Astrocyte of the cerebellum (primary cell): ENCODE measurements at regions not wholly inside any gene's neighbourhood (a gene's known extent, or its start where the extent isn't known, plus 50 kb on each side); places are given as distances from the start of the nearest gene placed in this dataset.

Source experiments
- DNase-seq: peaks from one replicate; pipeline ENCODE4 v3.0.0-alpha.2; 2011; ENCODE audit warnings: low read depth
- H3K4me3 ChIP-seq: 2 replicates; pipeline ENCODE4 v1.5.1; 2011; ENCODE audit warnings: mild to moderate bottlenecking, low read depth, low read length, moderate library complexity
- CTCF ChIP-seq: IDR thresholded peaks from 2 replicates; pipeline ENCODE4 v1.5.1; 2012; ENCODE audit warnings: low read length, low read depth, moderate library complexity, mild to moderate bottlenecking; ENCODE audit errors: missing control alignments
- in situ Hi-C: cut with HindIII; loops from 2 replicates; pipeline ENCODE4 v1.10.0; 2017; ENCODE audit warnings: low sequenced_read_pairs

- no peak for TF ChIP-seq CTCF
- DNase-seq = no peak
- H3K4me3 ChIP-seq = no peak overlapping the region
- in situ Hi-C loops = no loop called here
Measured at GRCh38 chr21:15494481-15494880, 235.3 kb upstream of the USP25 start.

- TF ChIP-seq CTCF = no peak
- H3K4me3 ChIP-seq = no peak overlapping the region
- DNase-seq = no peak
- in situ Hi-C loops = no loop called here
Measured at GRCh38 chr21:15495965-15496364, 233.8 kb upstream of the USP25 start.

DNA sequence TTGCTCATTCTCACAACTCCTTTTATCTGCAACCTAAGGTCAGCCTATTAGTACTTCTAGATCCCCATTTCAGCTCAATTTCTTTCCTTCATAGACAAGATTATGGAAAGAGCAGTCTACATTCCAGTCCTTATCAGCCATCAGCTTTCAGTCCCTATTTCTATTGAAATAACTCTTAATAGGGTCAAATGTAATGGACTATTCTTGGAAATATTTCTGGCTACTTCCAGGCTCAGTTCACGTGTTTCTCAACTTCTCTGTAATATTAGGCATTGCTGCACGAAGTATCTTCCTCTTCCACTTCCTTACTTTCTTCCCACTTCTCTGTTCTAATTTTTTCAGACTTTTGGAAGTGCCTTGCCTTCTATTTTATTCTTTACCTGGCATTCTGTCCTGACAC is 232.9 kb upstream of the USP25 start:
- in situ Hi-C loops = no loop called here
- TF ChIP-seq CTCF = no peak
- no peak overlapping the region for H3K4me3 ChIP-seq
- no peak for DNase-seq

GRCh38 chr21:15498455-15498854 is 231.3 kb upstream of the USP25 start:
- in situ Hi-C loops = no loop called here
- DNase-seq = no peak
- TF ChIP-seq CTCF = no peak
- no peak overlapping the region for H3K4me3 ChIP-seq

- H3K4me3 ChIP-seq = no peak overlapping the region
- no peak for DNase-seq
- no peak for TF ChIP-seq CTCF
- in situ Hi-C loops = no loop called here
Measured at GRCh38 chr21:15506086-15506485, 223.7 kb upstream of the USP25 start.

DNA sequence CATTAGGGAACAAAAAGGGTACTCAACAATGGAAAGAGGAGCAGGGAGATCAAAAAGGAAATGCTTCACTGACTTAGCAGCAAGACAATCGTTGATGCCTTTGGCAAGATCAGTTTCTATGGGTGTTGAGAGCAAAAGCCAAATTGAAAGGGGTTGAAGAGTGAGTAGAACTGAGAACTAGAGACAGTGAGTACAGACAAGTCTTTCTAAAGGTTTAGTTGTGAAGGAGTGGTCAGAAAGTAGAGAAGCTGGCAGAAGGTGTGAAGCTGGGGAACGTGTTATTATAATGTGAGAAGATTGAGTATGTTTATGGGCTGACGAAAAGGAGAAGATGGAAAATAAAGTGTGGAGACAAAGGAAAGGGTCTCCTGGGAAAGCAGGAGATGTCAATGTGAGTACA is 221.2 kb upstream of the USP25 start:
- H3K4me3 ChIP-seq = no peak overlapping the region
- DNase-seq = no peak
- TF ChIP-seq CTCF = no peak
- in situ Hi-C loops = no loop called here
